SH-SY5Y (cell line): ENCODE measurements at regions not wholly inside any gene's neighbourhood (a gene's known extent, or its start where the extent isn't known, plus 50 kb on each side); places are given as distances from the start of the nearest gene placed in this dataset.

Experiments used
- GATA2 ChIP-seq: IDR thresholded peaks from 2 replicates; pipeline ENCODE4 v1.6.1; 2011; ENCODE audit warnings: mild to moderate bottlenecking, low read depth, low read length
- GATA3 ChIP-seq: IDR thresholded peaks from 2 replicates; pipeline ENCODE4 v1.6.1; 2011; ENCODE audit warnings: low read depth, mild to moderate bottlenecking, low read length, moderate library complexity

DNA sequence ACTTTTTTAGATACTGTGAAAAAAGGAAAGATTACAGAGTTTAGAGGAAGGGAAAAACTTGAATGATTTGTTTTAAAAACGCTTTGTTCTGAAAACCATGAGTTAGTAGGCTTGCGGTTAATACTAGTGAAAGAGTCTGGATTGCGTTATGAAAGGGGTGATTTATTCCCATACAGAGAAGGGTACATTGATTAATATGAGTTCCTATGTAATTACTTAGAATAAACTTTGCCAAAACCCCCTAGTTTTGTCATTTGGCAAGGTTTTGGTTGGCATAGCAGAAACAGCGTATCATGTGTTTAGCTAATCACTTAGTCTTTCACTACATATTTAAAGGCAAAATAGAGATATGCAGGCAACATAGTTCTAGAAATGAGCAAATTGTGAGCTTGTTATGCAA lies 91.2 kb upstream of the POT1 start:
- TF ChIP-seq GATA3 (no peak), GATA2 (no peak)
